HL-60 (cell line): ENCODE measurements at regions not wholly inside any gene's neighbourhood (a gene's known extent, or its start where the extent isn't known, plus 50 kb on each side); places are given as distances from the start of the nearest gene placed in this dataset.

Source experiments
- DNase-seq, 2 experiments: peaks; one replicate each; pipeline ENCODE4 v3.0.0-alpha.2; 2010 to 2020; ENCODE audit warnings: low read depth in 1 of 2, low spot score in 1 of 2
- H3K27ac ChIP-seq: fragments of 250-450 bp; sonication (Bioruptor Pico); replicated peaks from 2 replicates; pipeline ENCODE4 v1.5.1; 2020; ENCODE audit warnings: mild to moderate bottlenecking, moderate library complexity
- H3K27me3 ChIP-seq: fragments of 250-450 bp; sonication (Bioruptor Pico); 2 replicates; pipeline ENCODE4 v1.5.1; 2021; ENCODE audit warnings: mild to moderate bottlenecking, moderate library complexity; ENCODE audit not compliant: insufficient read depth, poor library complexity, severe bottlenecking
- H3K4me3 ChIP-seq: replicated peaks from 2 replicates; pipeline ENCODE4 v1.5.1; 2011; ENCODE audit warnings: mild to moderate bottlenecking, control low read depth, low read length; ENCODE audit not compliant: insufficient read depth
- CTCF ChIP-seq: IDR thresholded peaks from one replicate; pipeline ENCODE4 v1.5.1; 2011; ENCODE audit warnings: low read length, control low read depth, inconsistent platforms; ENCODE audit not compliant: insufficient read depth
- GABPA ChIP-seq: IDR thresholded peaks from 2 replicates; pipeline ENCODE4 v1.6.1; 2012; ENCODE audit warnings: low read depth
- POLR2AphosphoS5 ChIP-seq: IDR thresholded peaks from 2 replicates; pipeline ENCODE4 v1.6.1; 2012; ENCODE audit warnings: low read depth
- REST ChIP-seq: IDR thresholded peaks from 2 replicates; pipeline ENCODE4 v1.6.1; 2012; ENCODE audit warnings: low read depth; ENCODE audit not compliant: insufficient replicate concordance
- SPI1 ChIP-seq: IDR thresholded peaks from 2 replicates; pipeline ENCODE4 v1.6.1; 2012; ENCODE audit warnings: low read depth, mild to moderate bottlenecking, borderline replicate concordance

DNA sequence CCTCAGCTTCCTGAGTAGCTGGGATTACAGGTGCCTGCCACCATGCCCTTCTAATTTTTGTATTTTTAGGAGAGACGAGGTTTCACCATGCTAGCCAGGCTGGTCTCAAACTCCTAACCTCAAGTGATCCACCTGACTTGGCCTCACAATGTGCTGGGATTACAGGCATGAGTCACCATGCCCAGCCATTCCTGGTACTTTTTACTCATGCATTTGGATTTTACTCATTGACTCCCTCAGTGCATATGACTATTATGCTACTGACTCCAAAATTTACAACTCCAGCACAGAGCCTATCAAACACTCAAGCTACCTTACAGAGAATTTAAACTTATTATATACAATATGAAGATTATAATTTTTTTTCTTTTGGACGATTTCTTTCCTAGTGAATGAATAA is 199.9 kb downstream of the CXXC4 start:
- Histone ChIP-seq H3K27me3 (no peaks in the 10 kb centered on the region), H3K27ac (no peak overlapping the region), H3K4me3 (no peak overlapping the region)
- DNase-seq = no peak
- TF ChIP-seq CTCF (no peak), REST (no peak), POLR2AphosphoS5 (no peak)

- H3K27me3 ChIP-seq = no peaks in the 10 kb centered on the region
- DNase-seq = no peak
- no peak overlapping the region for H3K27ac ChIP-seq
- H3K4me3 ChIP-seq = no peak overlapping the region
- TF ChIP-seq REST (no peak), POLR2AphosphoS5 (no peak), CTCF (no peak), SPI1 (no peak), GABPA (no peak)
These were observed 207.8 kb downstream of the CXXC4 start for GRCh38 chr4:104286867-104287266.

- Histone ChIP-seq H3K4me3 (no peak overlapping the region), H3K27ac (no peak overlapping the region), H3K27me3 (no peaks in the 10 kb centered on the region)
- TF ChIP-seq GABPA (no peak), SPI1 (no peak), REST (no peak), CTCF (no peak), POLR2AphosphoS5 (no peak)
- DNase-seq = no peak
These were observed 211.4 kb downstream of the CXXC4 start for GRCh38 chr4:104283303-104283702.
